Panc1 (cell line): ENCODE measurements at regions not wholly inside any gene's neighbourhood (a gene's known extent, or its start where the extent isn't known, plus 50 kb on each side); places are given as distances from the start of the nearest gene placed in this dataset.

Experiments
- ATAC-seq: fragments of 200-7000 bp; cut with Tn5 transposase; 2 replicates; pipeline ENCODE4 v1.9.1; 2020; ENCODE audit warnings: mild to moderate bottlenecking, moderate library complexity
- BruUV-seq: library from RNA; stranded (reverse); fragments of 400-500 nt; replicated peaks from 2 replicates; lab custom pipeline; 2021; lab: Mats Ljungman, UMichigan
- CTCF ChIA-PET: fragments of 300-600 bp; sonication (Branson Sonifier 250); formaldehyde crosslinking; loops from one replicate; lab custom pipeline; 2022; ENCODE audit warnings: antibody characterized with exemption; lab: Charles Lee
- POLR2A ChIA-PET: fragments of 300-600 bp; sonication (Branson Sonifier 250); formaldehyde crosslinking; loops from one replicate; lab custom pipeline; 2022; ENCODE audit warnings: antibody characterized with exemption; lab: Charles Lee
- DNase-seq: peaks from one replicate; pipeline ENCODE4 v3.0.0-alpha.2; 2010; ENCODE audit warnings: low read depth, low spot score
- H3K27ac ChIP-seq: 2 replicates; pipeline ENCODE4 v1.5.1; 2011; ENCODE audit warnings: mild to moderate bottlenecking, low read length, inconsistent platforms
- H3K27me3 ChIP-seq: fragments of 200-500 bp; sonication (Bioruptor generic); 2 replicates; pipeline ENCODE4 v1.6.0; 2014; ENCODE audit warnings: low read length, inconsistent platforms; ENCODE audit not compliant: control insufficient read depth, insufficient read depth
- H3K36me3 ChIP-seq: fragments of 200-500 bp; sonication (Bioruptor generic); 2 replicates; pipeline ENCODE4 v1.5.1; 2014; ENCODE audit warnings: inconsistent platforms, mild to moderate bottlenecking, low read length, moderate library complexity; ENCODE audit not compliant: control insufficient read depth, insufficient read depth
- H3K4me1 ChIP-seq: 2 replicates; pipeline ENCODE4 v1.5.1; 2011; ENCODE audit warnings: inconsistent platforms, mild to moderate bottlenecking, low read length, moderate library complexity; ENCODE audit not compliant: control insufficient read depth, insufficient read depth
- H3K4me3 ChIP-seq, 2 experiments: 2 replicates each; pipeline ENCODE4 v1.5.1; 2011 to 2012; ENCODE audit warnings: low read depth in 2 of 2, low read length in 2 of 2, mild to moderate bottlenecking in 2 of 2, inconsistent platforms in 1 of 2, moderate library complexity in 1 of 2
- H3K9me3 ChIP-seq: fragments of 200-500 bp; sonication (Bioruptor generic); 2 replicates; pipeline ENCODE4 v1.5.1; 2014; ENCODE audit warnings: low read depth, mild to moderate bottlenecking, inconsistent platforms, low read length, moderate library complexity; ENCODE audit not compliant: control insufficient read depth, insufficient read depth
- CTCF ChIP-seq: fragments of 450-650 bp; IDR thresholded peaks from 2 replicates; pipeline ENCODE4 v1.5.1; 2017; ENCODE audit warnings: mild to moderate bottlenecking
- POLR2AphosphoS5 ChIP-seq: IDR thresholded peaks from 2 replicates; pipeline ENCODE4 v1.6.1; 2012; ENCODE audit warnings: mild to moderate bottlenecking, low read depth, low read length, moderate library complexity
- REST ChIP-seq, 2 experiments: IDR thresholded peaks; 2 replicates each; pipeline ENCODE4 v1.6.1; 2011 to 2012; ENCODE audit warnings: low read depth in 2 of 2, control low read depth in 1 of 2, low read length in 1 of 2, mild to moderate bottlenecking in 1 of 2, moderate library complexity in 1 of 2; ENCODE audit not compliant: insufficient read depth in 1 of 2
- SIN3A ChIP-seq: IDR thresholded peaks from 2 replicates; pipeline ENCODE4 v1.6.1; 2012; ENCODE audit warnings: low read depth, mild to moderate bottlenecking, low read length, moderate library complexity, borderline replicate concordance; ENCODE audit not compliant: insufficient read depth
- TCF7L2 ChIP-seq: IDR thresholded peaks from 2 replicates; pipeline ENCODE4 v1.6.1; 2011; ENCODE audit warnings: mild to moderate bottlenecking, low read depth, low read length, inconsistent platforms
- in situ Hi-C: cut with HindIII; loops from 2 replicates; pipeline ENCODE4 v1.10.0; 2016; ENCODE audit warnings: low sequenced_read_pairs, low pct_unique_long_range_greater_than_20kb
- intact Hi-C: fragments of 100-400 bp; cut with micrococcal nuclease; formaldehyde crosslinking; loops from one replicate; pipeline ENCODE4 v1.10.0; 2022; ENCODE audit not compliant: unreplicated experiment

DNA sequence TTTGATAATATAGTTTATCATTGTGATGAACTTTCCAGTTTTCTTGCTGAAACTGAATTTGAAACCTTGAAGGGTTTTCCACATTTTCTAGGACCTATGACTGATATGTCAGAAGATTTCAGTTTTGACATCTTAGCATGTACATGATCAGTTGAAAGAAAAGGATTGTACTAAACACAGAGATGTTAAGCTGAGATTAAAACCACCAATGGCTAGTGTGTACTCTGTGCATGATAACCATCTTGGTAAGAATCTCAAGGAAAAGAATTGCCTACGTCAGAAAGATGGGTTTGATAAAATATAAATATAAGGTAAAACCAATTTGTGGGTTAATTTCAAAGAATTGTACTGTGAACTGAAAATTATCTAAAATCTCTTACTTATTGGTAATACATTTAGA, 776.4 kb downstream of the GATA3 start:
- Histone ChIP-seq H3K4me1 (no peaks in the 10 kb centered on the region), H3K36me3 (no peaks in the 10 kb centered on the region), H3K27ac (no peak overlapping the region), H3K4me3 (no peak overlapping the region), H3K27me3 (no peaks in the 10 kb centered on the region), H3K9me3 (no peaks in the 10 kb centered on the region)
- intact Hi-C loops: no loop called here
- in situ Hi-C loops: no loop called here
- ATAC-seq (no peak), DNase-seq (no peak)
- no TSS peak for BruUV-seq
- no peak for TF ChIP-seq CTCF
- TF ChIP-seq SIN3A: no peak
- no peak for TF ChIP-seq TCF7L2
- no peak for TF ChIP-seq POLR2AphosphoS5
- no peak for TF ChIP-seq REST (IDR thresholded peaks at IDR 0.05; ENCODE audit: insufficient read depth in 1 of 2, low read depth in 2 of 2, low read length in 1 of 2)
- CTCF ChIA-PET: no interaction called here
- POLR2A ChIA-PET: no interaction called here

GRCh38 chr10:8835453-8836167, 781.1 kb downstream of the GATA3 start:
- CTCF ChIA-PET: no interaction called here
- intact Hi-C loops: no loop called here

More at GRCh38 chr10:8835453-8836167, 781.1 kb downstream of the GATA3 start:
- in situ Hi-C loops: no loop called here
- Histone ChIP-seq H3K4me3 (no peak overlapping the region), H3K27ac (no peak overlapping the region), H3K9me3 (no peaks in the 10 kb centered on the region), H3K27me3 (no peaks in the 10 kb centered on the region), H3K4me1 (no peaks in the 10 kb centered on the region), H3K36me3 (no peaks in the 10 kb centered on the region)
- BruUV-seq: no TSS peak
- ATAC-seq: no peak
- POLR2A ChIA-PET: interaction anchor here (0.7 kb wide), 1 partner anchor 12 kb away, joined by 4 read pairs; no protein-coding TSS in a partner anchor
- no peak for DNase-seq
- TF ChIP-seq POLR2AphosphoS5 (no peak), CTCF (no peak), SIN3A (no peak), REST (IDR thresholded peaks at IDR 0.05; ENCODE audit: insufficient read depth in 1 of 2, low read depth in 2 of 2, low read length in 1 of 2) (peak in 1 of 2 experiments; percentile 50; a peak in 1 of 4 replicates), TCF7L2 (no peak)
